C4-2B (cell line): ENCODE measurements at regions not wholly inside any gene's neighbourhood (a gene's known extent, or its start where the extent isn't known, plus 50 kb on each side); places are given as distances from the start of the nearest gene placed in this dataset.

Experiments
- CTCF ChIP-seq: fragments of 450-650 bp; conservative IDR thresholded peaks from 2 replicates; pipeline ENCODE4 v1.5.1; 2017; ENCODE audit warnings: mild to moderate bottlenecking
- ZFX ChIP-seq: fragments of 450-650 bp; IDR thresholded peaks from 2 replicates; pipeline ENCODE4 v1.6.1; 2017

GRCh38 chr9:106479679-106480078, 383.3 kb upstream of the ZNF462 start:
- no peak for TF ChIP-seq CTCF
- no peak for TF ChIP-seq ZFX
